CD14-positive monocyte (primary cell): ENCODE measurements at regions not wholly inside any gene's neighbourhood (a gene's known extent, or its start where the extent isn't known, plus 50 kb on each side); places are given as distances from the start of the nearest gene placed in this dataset.

Source experiments
- DNase-seq, 3 donors: peaks; one replicate each; pipeline ENCODE4 v3.0.0-alpha.2; 2011 to 2022
- H2AFZ ChIP-seq: 2 replicates; pipeline ENCODE4 v1.6.0; 2012; ENCODE audit warnings: mild to moderate bottlenecking, low read depth, low read length, inconsistent platforms; ENCODE audit not compliant: insufficient read depth, poor library complexity, severe bottlenecking
- H3K27ac ChIP-seq, 2 donors: 1 replicate in 1 of 2; 2 replicates in 1 of 2; pipeline ENCODE4 v1.5.1; 2012 to 2013; ENCODE audit warnings: low read length in 2 of 2, control low read depth in 1 of 2, inconsistent platforms in 1 of 2, low read depth in 1 of 2, mild to moderate bottlenecking in 1 of 2
- H3K27me3 ChIP-seq, 2 donors: one replicate each; pipeline versions ENCODE4 v1.6.0 to v1.6.1; 2011 to 2013; ENCODE audit warnings: low read length in 2 of 2; ENCODE audit not compliant: control insufficient read depth in 2 of 2, insufficient read depth in 2 of 2
- H3K36me3 ChIP-seq, 2 donors: replicated peaks in 1 of 2; 1 replicate in 1 of 2; 2 replicates in 1 of 2; pipeline versions ENCODE4 v1.5.1 to v1.6.1; 2012 to 2013; ENCODE audit warnings: low read length in 2 of 2, control low read depth in 1 of 2, inconsistent platforms in 1 of 2, mild to moderate bottlenecking in 1 of 2; ENCODE audit not compliant: insufficient read depth in 2 of 2, control insufficient read depth in 1 of 2
- H3K4me1 ChIP-seq, 2 donors: 1 replicate in 1 of 2; 2 replicates in 1 of 2; pipeline versions ENCODE4 v1.5.1 to v1.6.1; 2012 to 2013; ENCODE audit warnings: low read length in 2 of 2, control low read depth in 1 of 2, inconsistent platforms in 1 of 2, mild to moderate bottlenecking in 1 of 2, moderate library complexity in 1 of 2; ENCODE audit not compliant: insufficient read depth in 2 of 2, control insufficient read depth in 1 of 2
- H3K4me2 ChIP-seq: replicated peaks from 2 replicates; pipeline ENCODE3; 2012; ENCODE audit warnings: low read length, moderate library complexity, mild to moderate bottlenecking; ENCODE audit not compliant: poor library complexity, severe bottlenecking; ENCODE audit errors: extremely low read depth
- H3K4me3 ChIP-seq, 3 experiments: fragments of 200-600 bp in 1 of 3; sonication (generic) in 1 of 3; replicated peaks in 1 of 3; 1 replicate in 2 of 3; 2 replicates in 1 of 3; pipeline ENCODE4 v1.5.1; 2011 to 2013; ENCODE audit warnings: low read length in 3 of 3, mild to moderate bottlenecking in 3 of 3, control low read depth in 2 of 3, low read depth in 2 of 3, inconsistent platforms in 1 of 3, moderate library complexity in 1 of 3
- H3K79me2 ChIP-seq: 2 replicates; pipeline ENCODE4 v1.6.0; 2012; ENCODE audit warnings: mild to moderate bottlenecking, control low read depth, inconsistent platforms, low read length, moderate library complexity; ENCODE audit not compliant: insufficient read depth
- H3K9ac ChIP-seq: 2 replicates; pipeline ENCODE4 v1.6.0; 2017; ENCODE audit warnings: low read length, mild to moderate bottlenecking; ENCODE audit not compliant: insufficient read depth, poor library complexity, severe bottlenecking
- H3K9me3 ChIP-seq, 2 donors: replicated peaks in 1 of 2; 1 replicate in 1 of 2; 2 replicates in 1 of 2; pipeline versions ENCODE4 v1.5.1 to v1.6.1; 2012 to 2013; ENCODE audit warnings: low read length in 2 of 2, control low read depth in 1 of 2; ENCODE audit not compliant: control insufficient read depth in 1 of 2, insufficient read depth in 1 of 2
- H4K20me1 ChIP-seq: 2 replicates; pipeline ENCODE4 v1.6.0; 2012; ENCODE audit warnings: mild to moderate bottlenecking, low read length, control low read depth, moderate library complexity; ENCODE audit not compliant: insufficient read depth
- H3K27ac Mint-ChIP-seq, 7 donors: one replicate each; pipeline ENCODE4 v1.8.0; 2020; ENCODE audit warnings: mild to moderate bottlenecking in 7 of 7, mixed read lengths in 7 of 7, moderate library complexity in 6 of 7, inconsistent platforms in 2 of 7
- H3K27me3 Mint-ChIP-seq, 3 donors: one replicate each; pipeline ENCODE4 v1.8.0; 2021 to 2022; ENCODE audit warnings: low read depth in 3 of 3, mild to moderate bottlenecking in 3 of 3, mixed read lengths in 3 of 3, moderate library complexity in 3 of 3, inconsistent platforms in 1 of 3
- H3K36me3 Mint-ChIP-seq, 2 donors: one replicate each; pipeline ENCODE4 v1.8.0; 2020; ENCODE audit warnings: mixed read lengths in 2 of 2, inconsistent platforms in 1 of 2, mild to moderate bottlenecking in 1 of 2
- H3K4me1 Mint-ChIP-seq: one replicate; pipeline ENCODE4 v1.8.0; 2020; ENCODE audit warnings: mild to moderate bottlenecking, mixed read lengths
- H3K4me3 Mint-ChIP-seq, 2 donors: one replicate each; pipeline ENCODE4 v1.8.0; 2020; ENCODE audit warnings: mild to moderate bottlenecking in 2 of 2, mixed read lengths in 2 of 2, moderate library complexity in 1 of 2
- H3K9me3 Mint-ChIP-seq, 7 donors: one replicate each; pipeline ENCODE4 v1.8.0; 2020 to 2022; ENCODE audit warnings: mixed read lengths in 7 of 7, mild to moderate bottlenecking in 6 of 7, moderate library complexity in 6 of 7, inconsistent platforms in 2 of 7
- WGBS: methylation state at CpG from one replicate; pipeline ENCODE4 v1.1.5; 2013; ENCODE audit warnings: missing lambda C conversion rate; ENCODE audit not compliant: insufficient coverage; 5-methylcytosine and 5-hydroxymethylcytosine counted together
- intact Hi-C, 2 donors: fragments of 100-400 bp; cut with micrococcal nuclease; formaldehyde crosslinking; loops; one replicate each; pipeline versions ENCODE4 v1.15.0 to v1.15.1; 2023
- TF ChIP-seq, protein P1 (sequence below): fragments of 200-600 bp; IDR thresholded peaks from one replicate; pipeline ENCODE4 v1.8.0; 2022; ENCODE audit warnings: antibody characterized with exemption, mild to moderate bottlenecking

DNA sequence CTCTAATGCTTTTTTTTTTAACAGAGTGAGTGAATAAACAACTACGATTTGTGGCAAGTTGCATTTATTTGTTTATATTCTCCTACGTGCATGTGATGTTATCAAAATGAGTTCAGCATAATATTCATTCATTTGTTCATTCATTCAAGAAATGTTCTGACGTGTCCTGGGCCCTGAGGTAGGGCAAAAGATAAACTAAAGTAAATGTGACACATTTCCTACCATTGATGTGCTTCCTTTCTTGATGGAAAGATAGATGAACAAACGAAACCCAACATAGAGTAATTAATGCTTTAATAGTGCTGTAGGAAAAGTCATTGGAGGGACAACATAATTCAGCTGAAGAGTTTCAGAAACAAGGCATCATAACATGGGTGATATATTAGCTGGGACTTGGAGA, 261.5 kb upstream of the KCNMB2 start:
- Mint-ChIP-seq H3K27me3 (no peaks in the 10 kb centered on the region), H3K4me3 (no peak overlapping the region), H3K36me3 (no peaks in the 10 kb centered on the region), H3K9me3 (peaks cover 13 to 23% (median 17%) of the 10 kb centered on the region in 7 donors), H3K4me1 (no peaks in the 10 kb centered on the region), H3K27ac (no peak overlapping the region)
- Histone ChIP-seq H3K4me2 (no peak overlapping the region), H3K4me3 (no peak overlapping the region), H3K9me3 (peaks cover 11 to 13% of the 10 kb centered on the region in 2 donors), H3K36me3 (no peaks in the 10 kb centered on the region), H3K27ac (no peak overlapping the region), H4K20me1 (no peaks in the 10 kb centered on the region), H2AFZ (no peak overlapping the region), H3K79me2 (no peaks in the 10 kb centered on the region), H3K9ac (no peak overlapping the region), H3K27me3 (no peaks in the 10 kb centered on the region), H3K4me1 (no peaks in the 10 kb centered on the region)
- no peak for DNase-seq
- no CpG with 5 or more reads among the region's 4 CpGs for WGBS
- TF ChIP-seq, protein P1, sequence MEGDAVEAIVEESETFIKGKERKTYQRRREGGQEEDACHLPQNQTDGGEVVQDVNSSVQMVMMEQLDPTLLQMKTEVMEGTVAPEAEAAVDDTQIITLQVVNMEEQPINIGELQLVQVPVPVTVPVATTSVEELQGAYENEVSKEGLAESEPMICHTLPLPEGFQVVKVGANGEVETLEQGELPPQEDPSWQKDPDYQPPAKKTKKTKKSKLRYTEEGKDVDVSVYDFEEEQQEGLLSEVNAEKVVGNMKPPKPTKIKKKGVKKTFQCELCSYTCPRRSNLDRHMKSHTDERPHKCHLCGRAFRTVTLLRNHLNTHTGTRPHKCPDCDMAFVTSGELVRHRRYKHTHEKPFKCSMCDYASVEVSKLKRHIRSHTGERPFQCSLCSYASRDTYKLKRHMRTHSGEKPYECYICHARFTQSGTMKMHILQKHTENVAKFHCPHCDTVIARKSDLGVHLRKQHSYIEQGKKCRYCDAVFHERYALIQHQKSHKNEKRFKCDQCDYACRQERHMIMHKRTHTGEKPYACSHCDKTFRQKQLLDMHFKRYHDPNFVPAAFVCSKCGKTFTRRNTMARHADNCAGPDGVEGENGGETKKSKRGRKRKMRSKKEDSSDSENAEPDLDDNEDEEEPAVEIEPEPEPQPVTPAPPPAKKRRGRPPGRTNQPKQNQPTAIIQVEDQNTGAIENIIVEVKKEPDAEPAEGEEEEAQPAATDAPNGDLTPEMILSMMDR = no peak
- intact Hi-C loops = no loop called here

DNA sequence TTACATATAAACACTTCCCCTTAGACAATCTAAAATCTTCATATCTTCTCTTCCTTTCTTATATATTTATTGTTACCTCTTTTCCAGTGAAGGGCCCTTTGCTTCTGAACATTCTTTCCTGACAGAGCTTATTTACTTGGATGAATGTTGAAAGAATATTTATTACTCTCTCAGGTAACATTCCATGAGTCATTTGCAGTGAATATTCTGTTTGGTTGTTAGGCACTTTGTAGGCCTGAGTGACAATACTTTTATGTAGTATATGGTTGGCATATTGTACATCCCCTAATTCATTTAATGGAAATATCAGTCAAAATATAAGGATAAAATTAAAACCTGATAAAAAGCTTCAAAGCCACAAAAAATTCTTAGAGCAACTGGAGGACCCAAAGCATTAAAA, 260.9 kb upstream of the KCNMB2 start:
- Histone ChIP-seq H3K27ac (no peak overlapping the region), H3K9me3 (peaks cover 11 to 13% of the 10 kb centered on the region in 2 donors), H3K4me2 (no peak overlapping the region), H3K27me3 (no peaks in the 10 kb centered on the region), H3K9ac (no peak overlapping the region), H4K20me1 (no peaks in the 10 kb centered on the region), H3K4me1 (no peaks in the 10 kb centered on the region), H3K4me3 (no peak overlapping the region), H3K36me3 (no peaks in the 10 kb centered on the region), H2AFZ (no peak overlapping the region), H3K79me2 (no peaks in the 10 kb centered on the region)
- Mint-ChIP-seq H3K4me1 (no peaks in the 10 kb centered on the region), H3K27ac (no peak overlapping the region), H3K36me3 (no peaks in the 10 kb centered on the region), H3K9me3 (peaks cover 16 to 26% (median 21%) of the 10 kb centered on the region in 7 donors), H3K27me3 (no peaks in the 10 kb centered on the region), H3K4me3 (no peak overlapping the region)
- no peak for DNase-seq
- TF ChIP-seq, protein P1 = no peak
- intact Hi-C loops = no loop called here
